Glutamatergic neuron (in vitro differentiated cells): ENCODE measurements at regions not wholly inside any gene's neighbourhood (a gene's known extent, or its start where the extent isn't known, plus 50 kb on each side); places are given as distances from the start of the nearest gene placed in this dataset.

Experiments used
- DNase-seq: peaks from one replicate; pipeline ENCODE4 v3.0.0; 2022
- H3K27ac Mint-ChIP-seq: one replicate; pipeline ENCODE4 v1.8.0; 2020; ENCODE audit warnings: mild to moderate bottlenecking, mixed read lengths, inconsistent platforms; ENCODE audit not compliant: unreplicated experiment
- H3K27me3 Mint-ChIP-seq: one replicate; pipeline ENCODE4 v1.8.0; 2020; ENCODE audit warnings: mild to moderate bottlenecking, moderate library complexity, mixed read lengths, inconsistent platforms; ENCODE audit not compliant: unreplicated experiment
- H3K36me3 Mint-ChIP-seq: one replicate; pipeline ENCODE4 v1.8.0; 2020; ENCODE audit warnings: mild to moderate bottlenecking, mixed read lengths, inconsistent platforms; ENCODE audit not compliant: unreplicated experiment
- H3K4me1 Mint-ChIP-seq: one replicate; pipeline ENCODE4 v1.8.0; 2020; ENCODE audit warnings: mild to moderate bottlenecking, low read depth, mixed read lengths, inconsistent platforms; ENCODE audit not compliant: unreplicated experiment
- H3K4me3 Mint-ChIP-seq: one replicate; pipeline ENCODE4 v1.8.0; 2020; ENCODE audit warnings: mild to moderate bottlenecking, mixed read lengths, inconsistent platforms; ENCODE audit not compliant: unreplicated experiment
- H3K9me3 Mint-ChIP-seq: one replicate; pipeline ENCODE4 v1.8.0; 2020; ENCODE audit warnings: mild to moderate bottlenecking, moderate library complexity, mixed read lengths, inconsistent platforms; ENCODE audit not compliant: unreplicated experiment
- CTCF ChIP-seq: fragments of 200-600 bp; sonication (generic); IDR thresholded peaks from one replicate; pipeline ENCODE4 v1.5.0; 2021; ENCODE audit not compliant: partially characterized antibody, unreplicated experiment

- Mint-ChIP-seq H3K27ac (no peak overlapping the region), H3K4me1 (peaks cover 3% of the 10 kb centered on the region), H3K36me3 (no peaks in the 10 kb centered on the region), H3K27me3 (no peaks in the 10 kb centered on the region), H3K9me3 (no peaks in the 10 kb centered on the region), H3K4me3 (no peak overlapping the region)
- DNase-seq: no peak
- no peak for TF ChIP-seq CTCF
These were observed 594.1 kb downstream of the INHBA start for GRCh38 chr7:41108821-41109220.

GRCh38 chr7:41107938-41108448 is 594.9 kb downstream of the INHBA start:
- H3K9me3 Mint-ChIP-seq: no peaks in the 10 kb centered on the region
- no peak for TF ChIP-seq CTCF
- no peaks in the 10 kb centered on the region for H3K27me3 Mint-ChIP-seq
- no peaks in the 10 kb centered on the region for H3K36me3 Mint-ChIP-seq
- DNase-seq: no peak
- no peaks in the 10 kb centered on the region for H3K4me1 Mint-ChIP-seq
- no peak overlapping the region for H3K4me3 Mint-ChIP-seq
- no peak overlapping the region for H3K27ac Mint-ChIP-seq

- no peak for TF ChIP-seq CTCF
- Mint-ChIP-seq H3K4me3 (no peak overlapping the region), H3K9me3 (no peaks in the 10 kb centered on the region), H3K4me1 (no peaks in the 10 kb centered on the region), H3K27ac (no peak overlapping the region), H3K27me3 (no peaks in the 10 kb centered on the region), H3K36me3 (no peaks in the 10 kb centered on the region)
- DNase-seq: no peak
These were observed 595.5 kb downstream of the INHBA start for GRCh38 chr7:41107330-41107937.

GRCh38 chr7:41104631-41105030 is 598.3 kb downstream of the INHBA start:
- H3K27me3 Mint-ChIP-seq: no peaks in the 10 kb centered on the region

More at GRCh38 chr7:41104631-41105030, 598.3 kb downstream of the INHBA start:
- no peak for TF ChIP-seq CTCF
- no peak overlapping the region for H3K4me3 Mint-ChIP-seq
- no peaks in the 10 kb centered on the region for H3K4me1 Mint-ChIP-seq
- DNase-seq: no peak
- H3K36me3 Mint-ChIP-seq: no peaks in the 10 kb centered on the region
- H3K9me3 Mint-ChIP-seq: no peaks in the 10 kb centered on the region
- no peak overlapping the region for H3K27ac Mint-ChIP-seq
